ENCODE measurements at regions not wholly inside any gene's neighbourhood (a gene's known extent, or its start where the extent isn't known, plus 50 kb on each side); places are given as distances from the start of the nearest gene placed in this dataset.

DNA sequence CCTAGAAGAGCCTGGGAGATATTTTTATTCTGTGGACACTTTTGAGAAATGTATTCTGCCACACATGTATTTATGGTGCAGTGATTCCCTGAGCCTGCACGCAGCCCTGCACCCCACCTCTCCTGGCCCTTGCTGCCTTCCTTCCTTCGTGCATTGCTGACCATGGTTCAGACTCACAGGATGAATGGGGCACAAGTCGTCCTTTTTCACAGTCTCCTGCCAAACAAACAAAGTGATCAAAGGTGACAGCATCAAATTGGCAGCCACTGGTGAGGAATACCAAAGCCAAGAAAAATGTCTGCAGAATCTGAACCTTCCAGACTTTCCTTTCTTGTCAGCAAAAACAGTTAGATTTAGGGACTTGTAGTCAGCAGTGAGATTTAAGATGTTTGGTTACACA lies 215.0 kb downstream of the ACTR3B start:
- TF ChIP-seq, protein P1, sequence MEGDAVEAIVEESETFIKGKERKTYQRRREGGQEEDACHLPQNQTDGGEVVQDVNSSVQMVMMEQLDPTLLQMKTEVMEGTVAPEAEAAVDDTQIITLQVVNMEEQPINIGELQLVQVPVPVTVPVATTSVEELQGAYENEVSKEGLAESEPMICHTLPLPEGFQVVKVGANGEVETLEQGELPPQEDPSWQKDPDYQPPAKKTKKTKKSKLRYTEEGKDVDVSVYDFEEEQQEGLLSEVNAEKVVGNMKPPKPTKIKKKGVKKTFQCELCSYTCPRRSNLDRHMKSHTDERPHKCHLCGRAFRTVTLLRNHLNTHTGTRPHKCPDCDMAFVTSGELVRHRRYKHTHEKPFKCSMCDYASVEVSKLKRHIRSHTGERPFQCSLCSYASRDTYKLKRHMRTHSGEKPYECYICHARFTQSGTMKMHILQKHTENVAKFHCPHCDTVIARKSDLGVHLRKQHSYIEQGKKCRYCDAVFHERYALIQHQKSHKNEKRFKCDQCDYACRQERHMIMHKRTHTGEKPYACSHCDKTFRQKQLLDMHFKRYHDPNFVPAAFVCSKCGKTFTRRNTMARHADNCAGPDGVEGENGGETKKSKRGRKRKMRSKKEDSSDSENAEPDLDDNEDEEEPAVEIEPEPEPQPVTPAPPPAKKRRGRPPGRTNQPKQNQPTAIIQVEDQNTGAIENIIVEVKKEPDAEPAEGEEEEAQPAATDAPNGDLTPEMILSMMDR (IDR thresholded peaks at IDR 0.05), result no peak
- TF ChIP-seq POLR2A (IDR thresholded peaks at IDR 0.05), result no peak

All from thyroid gland (tissue), 4 donors.